ENCODE measurements at regions not wholly inside any gene's neighbourhood (a gene's known extent, or its start where the extent isn't known, plus 50 kb on each side); places are given as distances from the start of the nearest gene placed in this dataset.

GRCh38 chr2:128696421-128696820, 377.8 kb upstream of the HS6ST1 start:
- TF ChIP-seq NFYB (CRISPR knock-in tag; conservative IDR thresholded peaks at IDR 0.05; ENCODE audit: low read depth) = no peak
- no peak for TF ChIP-seq ZNF396 (CRISPR knock-in tag; IDR thresholded peaks at IDR 0.05; ENCODE audit: borderline replicate concordance)
- TF ChIP-seq CREM (CRISPR knock-in tag; IDR thresholded peaks at IDR 0.05) = no peak
- no peak for TF ChIP-seq CBFB (CRISPR knock-in tag; IDR thresholded peaks at IDR 0.05; ENCODE audit: low read depth)
- TF ChIP-seq, protein P1, sequence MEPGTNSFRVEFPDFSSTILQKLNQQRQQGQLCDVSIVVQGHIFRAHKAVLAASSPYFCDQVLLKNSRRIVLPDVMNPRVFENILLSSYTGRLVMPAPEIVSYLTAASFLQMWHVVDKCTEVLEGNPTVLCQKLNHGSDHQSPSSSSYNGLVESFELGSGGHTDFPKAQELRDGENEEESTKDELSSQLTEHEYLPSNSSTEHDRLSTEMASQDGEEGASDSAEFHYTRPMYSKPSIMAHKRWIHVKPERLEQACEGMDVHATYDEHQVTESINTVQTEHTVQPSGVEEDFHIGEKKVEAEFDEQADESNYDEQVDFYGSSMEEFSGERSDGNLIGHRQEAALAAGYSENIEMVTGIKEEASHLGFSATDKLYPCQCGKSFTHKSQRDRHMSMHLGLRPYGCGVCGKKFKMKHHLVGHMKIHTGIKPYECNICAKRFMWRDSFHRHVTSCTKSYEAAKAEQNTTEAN (CRISPR knock-in tag; IDR thresholded peaks at IDR 0.05) = no peak
- TF ChIP-seq ZNF121 (CRISPR knock-in tag; IDR thresholded peaks at IDR 0.05) = no peak
- TF ChIP-seq ESRRA (CRISPR knock-in tag; IDR thresholded peaks at IDR 0.05; ENCODE audit: borderline replicate concordance) = no peak
- TF ChIP-seq ZBTB21 (CRISPR knock-in tag; IDR thresholded peaks at IDR 0.05; ENCODE audit: borderline replicate concordance) = no peak
- TF ChIP-seq OVOL2 (CRISPR knock-in tag; IDR thresholded peaks at IDR 0.05; ENCODE audit: borderline replicate concordance) = no peak
- TF ChIP-seq IRF1 (CRISPR knock-in tag; IDR thresholded peaks at IDR 0.05) = no peak
- no peak for TF ChIP-seq IRF2 (CRISPR knock-in tag; IDR thresholded peaks at IDR 0.05; ENCODE audit: borderline replicate concordance, low read depth)
- no peak for TF ChIP-seq ZNF317 (CRISPR knock-in tag; IDR thresholded peaks at IDR 0.05; ENCODE audit: borderline replicate concordance, low read depth)
- no peak for TF ChIP-seq ARID4B (CRISPR knock-in tag; IDR thresholded peaks at IDR 0.05; ENCODE audit: borderline replicate concordance)
- CTCF ChIA-PET = no interaction called here
- H3K4me1 Mint-ChIP-seq = peaks cover 4% of the 10 kb centered on the region
- H3K9me3 Mint-ChIP-seq = peaks cover 16% of the 10 kb centered on the region
- no peak overlapping the region for H3K4me3 Mint-ChIP-seq
- H3K27ac Mint-ChIP-seq = no peak overlapping the region
- H3K36me3 Mint-ChIP-seq = peaks cover 8% of the 10 kb centered on the region
- no peaks in the 10 kb centered on the region; the same call in 1 of the 2 replicates for H3K27me3 Mint-ChIP-seq (ENCODE audit: low read depth)
- POLR2A ChIA-PET = no interaction called here
- DNase-seq (ENCODE audit: low spot score) (no peak), ATAC-seq (no peak)

GRCh38 chr2:128701418-128701817, 382.8 kb upstream of the HS6ST1 start:
- H3K4me3 Mint-ChIP-seq = no peak overlapping the region
- CTCF ChIA-PET = no interaction called here
- peaks cover 13% of the 10 kb centered on the region for H3K36me3 Mint-ChIP-seq
- no peaks in the 10 kb centered on the region for H3K27me3 Mint-ChIP-seq (ENCODE audit: low read depth)
- no peaks in the 10 kb centered on the region for H3K4me1 Mint-ChIP-seq
- ATAC-seq (no peak), DNase-seq (ENCODE audit: low spot score) (no peak)
- H3K27ac Mint-ChIP-seq = no peak overlapping the region
- POLR2A ChIA-PET = no interaction called here
- H3K9me3 Mint-ChIP-seq = peaks cover 23% of the 10 kb centered on the region
- TF ChIP-seq FOXK1 (CRISPR knock-in tag; IDR thresholded peaks at IDR 0.05) (no peak), MYBL2 (CRISPR knock-in tag; IDR thresholded peaks at IDR 0.05) (no peak), ZSCAN18 (CRISPR knock-in tag; IDR thresholded peaks at IDR 0.05) (no peak), EMX1 (CRISPR knock-in tag; IDR thresholded peaks at IDR 0.05) (no peak), TEAD1 (CRISPR knock-in tag; IDR thresholded peaks at IDR 0.05) (no peak), ZNF138 (CRISPR knock-in tag; conservative IDR thresholded peaks at IDR 0.05) (no peak), ZNF396 (CRISPR knock-in tag; IDR thresholded peaks at IDR 0.05; ENCODE audit: borderline replicate concordance) (no peak), ZNF425 (CRISPR knock-in tag; conservative IDR thresholded peaks at IDR 0.05) (no peak), USF1 (CRISPR knock-in tag; IDR thresholded peaks at IDR 0.05) (no peak), JAZF1 (CRISPR knock-in tag; IDR thresholded peaks at IDR 0.05) (no peak), HMGA2 (CRISPR knock-in tag; IDR thresholded peaks at IDR 0.05) (no peak)
- TF ChIP-seq, protein P2, sequence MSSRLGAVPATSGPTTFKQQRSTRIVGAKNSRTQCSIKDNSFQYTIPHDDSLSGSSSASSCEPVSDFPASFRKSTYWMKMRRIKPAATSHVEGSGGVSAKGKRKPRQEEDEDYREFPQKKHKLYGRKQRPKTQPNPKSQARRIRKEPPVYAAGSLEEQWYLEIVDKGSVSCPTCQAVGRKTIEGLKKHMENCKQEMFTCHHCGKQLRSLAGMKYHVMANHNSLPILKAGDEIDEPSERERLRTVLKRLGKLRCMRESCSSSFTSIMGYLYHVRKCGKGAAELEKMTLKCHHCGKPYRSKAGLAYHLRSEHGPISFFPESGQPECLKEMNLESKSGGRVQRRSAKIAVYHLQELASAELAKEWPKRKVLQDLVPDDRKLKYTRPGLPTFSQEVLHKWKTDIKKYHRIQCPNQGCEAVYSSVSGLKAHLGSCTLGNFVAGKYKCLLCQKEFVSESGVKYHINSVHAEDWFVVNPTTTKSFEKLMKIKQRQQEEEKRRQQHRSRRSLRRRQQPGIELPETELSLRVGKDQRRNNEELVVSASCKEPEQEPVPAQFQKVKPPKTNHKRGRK (CRISPR knock-in tag; IDR thresholded peaks at IDR 0.05; ENCODE audit: borderline replicate concordance) = no peak
